ENCODE measurements at regions not wholly inside any gene's neighbourhood (a gene's known extent, or its start where the extent isn't known, plus 50 kb on each side); places are given as distances from the start of the nearest gene placed in this dataset.

DNA sequence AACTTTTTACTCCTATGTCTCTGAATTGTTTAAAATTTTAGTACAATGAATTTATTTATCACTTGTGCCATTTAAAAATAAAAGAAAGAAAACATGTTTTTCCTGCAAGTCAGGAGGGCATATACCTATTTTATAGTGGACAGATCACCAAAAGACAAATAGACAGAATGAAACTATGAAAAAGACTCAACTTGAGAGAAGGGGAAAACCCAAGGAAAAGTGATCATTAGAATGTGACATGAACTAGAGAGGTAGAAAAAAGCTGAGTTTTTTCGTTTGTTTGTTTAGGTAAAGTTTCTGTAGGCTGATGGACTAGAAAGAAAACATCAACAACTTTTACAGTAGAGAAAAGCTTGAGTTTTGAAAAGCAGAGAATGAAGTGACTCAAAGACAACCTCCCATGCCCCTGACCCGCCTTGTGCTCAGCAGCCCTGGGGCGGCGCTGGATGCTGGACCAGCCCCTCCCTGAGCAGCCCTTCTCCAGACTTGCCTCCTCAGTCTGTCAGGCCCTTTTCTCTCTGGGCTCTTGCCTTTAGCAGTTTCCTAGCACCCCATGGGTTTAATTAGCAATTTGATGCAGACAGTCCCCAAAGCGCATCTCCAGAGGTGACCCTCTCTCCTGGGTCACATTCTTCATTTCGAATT lies 95.1 kb upstream of the ARID2 start:
- no peak for DNase-seq

DNA sequence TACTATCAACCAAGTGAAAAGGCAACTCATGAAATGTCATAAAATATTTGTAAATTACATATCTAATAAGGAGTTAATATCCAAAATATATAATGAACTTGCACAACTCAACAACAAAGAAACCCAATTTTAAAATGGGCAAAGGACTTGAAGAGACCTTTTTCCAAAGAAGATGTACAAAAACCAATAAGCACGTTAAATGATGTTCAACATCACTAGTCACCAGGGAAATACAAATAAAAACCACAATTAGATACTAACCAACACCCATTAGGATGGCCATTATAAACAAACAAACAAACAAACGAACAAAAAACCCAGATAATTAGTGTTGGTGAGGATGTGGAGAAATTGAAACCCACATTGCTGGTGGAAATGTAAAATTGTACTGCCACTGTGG lies 92.3 kb upstream of the ARID2 start:
- no peak for DNase-seq

DNA sequence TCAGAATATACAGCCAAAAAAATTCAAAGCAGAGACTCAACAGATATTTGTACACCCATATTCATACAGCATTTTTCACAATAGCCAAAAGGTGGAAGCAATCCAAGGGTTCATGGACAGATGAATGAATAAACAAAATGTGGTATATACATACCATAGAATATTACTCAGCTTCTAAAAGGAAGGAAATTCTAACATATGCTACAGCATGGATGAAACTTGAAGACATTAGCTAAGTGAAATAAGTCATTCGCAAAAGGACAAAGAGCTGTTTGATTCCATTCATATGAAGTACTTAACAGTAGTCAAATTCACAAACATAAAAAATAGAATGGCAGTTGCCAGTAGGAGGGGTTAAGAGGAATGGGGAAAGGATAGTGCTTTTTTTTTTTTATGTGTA lies 91.8 kb upstream of the ARID2 start:
- no peak for DNase-seq

DNA sequence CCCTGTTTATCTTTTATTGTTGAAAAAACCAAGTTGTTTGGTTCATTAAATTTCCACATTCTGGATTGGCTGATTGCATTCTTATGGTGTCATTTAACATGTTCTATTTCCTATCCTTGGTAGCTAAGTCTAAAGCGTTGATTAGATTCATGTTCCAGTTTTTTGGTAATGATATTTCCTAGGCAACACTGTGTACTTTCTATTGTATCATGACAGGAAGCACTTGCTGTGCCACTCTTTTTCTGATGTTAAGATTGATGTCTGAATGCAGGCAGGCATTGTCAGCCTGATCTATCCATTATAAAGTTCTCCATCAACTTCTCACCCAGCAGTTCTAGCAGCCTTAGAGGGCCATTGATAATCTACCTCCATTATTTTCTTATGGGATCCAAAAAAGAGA lies 91.1 kb upstream of the ARID2 start:
- no peak for DNase-seq

DNA sequence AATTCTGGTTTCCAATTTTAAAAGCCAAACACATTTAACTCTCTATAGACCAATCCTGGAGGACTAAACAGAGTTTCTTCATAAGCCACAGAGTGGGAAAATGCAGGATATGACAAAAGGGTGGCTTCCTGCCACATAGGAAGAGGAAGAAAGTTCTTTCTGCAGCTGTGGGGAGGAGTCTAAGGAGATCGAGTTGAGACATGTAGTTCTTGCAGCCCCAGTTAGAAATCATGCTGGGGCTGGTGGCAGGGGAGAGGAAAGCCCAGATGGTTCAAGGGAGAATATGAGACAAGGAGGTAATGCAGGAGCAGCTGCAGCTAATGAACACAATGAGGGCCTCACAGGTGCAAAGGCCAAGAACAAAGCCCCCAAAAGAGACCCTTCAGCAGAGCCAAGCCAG lies 85.0 kb upstream of the ARID2 start:
- no peak for DNase-seq

DNA sequence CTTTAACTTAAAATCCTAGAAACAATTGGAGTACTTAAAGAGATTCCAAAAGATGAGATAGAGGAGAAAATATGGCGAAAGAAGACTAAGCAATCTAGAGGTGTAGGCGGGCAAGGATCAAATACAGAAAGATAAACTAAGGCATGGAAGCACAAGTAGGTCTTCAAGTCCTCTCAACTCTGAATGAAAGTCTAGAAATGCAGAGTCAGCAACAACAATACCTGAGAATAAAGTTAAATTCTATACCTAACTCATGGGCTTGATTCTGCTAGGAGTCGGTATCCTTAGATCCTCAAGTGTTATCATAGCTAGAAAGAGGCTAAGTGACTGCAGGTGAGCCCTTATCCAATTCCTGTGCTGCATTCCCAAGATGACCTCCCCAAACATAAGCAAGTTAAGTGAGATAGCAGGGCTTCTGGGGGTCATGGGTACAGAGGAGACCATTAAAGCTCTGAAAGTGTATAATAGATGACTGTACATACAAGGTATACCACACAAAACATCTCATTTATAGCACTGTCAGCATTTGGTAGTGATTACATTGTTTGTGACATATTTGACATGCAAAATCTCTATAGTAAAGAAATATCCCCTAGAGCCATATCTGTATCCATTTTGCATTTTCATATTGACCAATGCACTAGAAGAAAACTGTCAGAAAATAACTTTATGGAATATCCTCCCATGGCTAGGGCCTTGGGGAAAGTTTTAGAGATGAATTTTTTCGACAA lies 82.5 kb upstream of the ARID2 start:
- no peak for DNase-seq

DNA sequence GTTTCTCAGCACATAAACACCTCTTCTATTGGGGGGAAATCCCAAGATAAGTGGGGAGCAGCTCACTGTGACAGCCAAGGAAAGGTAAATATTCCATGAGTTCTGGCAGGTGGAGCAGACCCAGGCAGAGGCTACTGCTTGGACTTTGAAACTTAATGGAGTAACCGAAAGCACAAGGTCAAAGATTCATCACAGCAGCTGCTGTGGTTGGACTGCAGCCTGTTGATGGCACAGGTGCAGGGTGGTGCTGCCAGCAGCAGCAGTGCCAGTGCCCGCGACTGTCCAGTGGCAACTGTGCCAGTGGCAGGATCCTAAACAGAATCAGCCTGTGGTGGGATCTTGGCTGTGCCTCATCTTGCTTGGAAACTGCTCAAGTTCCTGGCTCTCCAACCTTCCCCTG lies 81.4 kb upstream of the ARID2 start:
- no peak for DNase-seq

DNA sequence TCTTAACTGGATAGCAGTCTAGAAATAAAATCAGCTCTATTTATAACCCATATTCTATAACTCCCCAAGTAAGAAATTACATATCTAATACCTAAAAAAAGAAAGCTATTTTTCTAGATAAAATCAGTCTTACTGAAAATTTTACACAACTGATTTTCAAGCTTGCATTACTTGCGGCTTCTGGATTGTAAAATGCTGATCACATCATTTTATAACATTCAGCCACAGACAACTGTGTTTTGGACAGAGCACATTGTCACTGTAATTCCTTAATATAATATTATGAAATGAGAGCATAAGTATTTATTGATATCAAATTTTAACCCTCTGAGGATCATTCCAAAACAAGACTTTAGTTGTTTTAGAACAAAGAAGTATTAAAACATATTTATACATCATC lies 78.5 kb upstream of the ARID2 start:
- no peak for DNase-seq

DNA sequence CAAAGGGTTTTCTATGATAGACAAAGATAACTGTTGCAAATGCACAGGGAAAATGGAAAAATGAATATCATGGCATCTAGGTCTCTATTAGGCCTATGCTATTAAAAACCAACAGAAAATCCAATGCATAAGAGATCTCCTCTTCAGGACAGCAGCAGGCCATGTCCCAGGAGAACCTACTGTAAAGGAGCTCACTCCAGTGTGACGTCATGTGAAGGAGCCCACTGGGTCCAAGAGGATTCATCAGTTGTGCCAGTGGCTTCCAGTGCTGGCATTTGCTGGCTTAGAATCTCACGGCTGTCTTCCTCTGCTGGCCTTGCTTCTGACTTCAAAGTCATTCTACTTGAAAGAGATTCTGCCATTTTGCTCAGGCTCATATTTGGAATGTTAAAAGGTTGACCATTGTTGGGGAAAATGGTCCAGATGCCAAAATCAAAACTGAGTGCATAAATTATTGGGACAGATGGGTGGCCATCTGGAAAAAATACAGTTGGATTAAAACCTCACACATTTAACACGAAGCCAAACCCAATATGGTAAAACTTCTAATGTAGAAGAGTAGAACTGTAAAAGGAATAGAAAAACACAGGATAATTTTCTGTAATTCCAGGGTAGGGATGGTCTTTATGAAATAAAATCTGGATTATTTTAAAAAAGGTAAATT lies 75.4 kb upstream of the ARID2 start:
- DNase-seq = no peak

DNA sequence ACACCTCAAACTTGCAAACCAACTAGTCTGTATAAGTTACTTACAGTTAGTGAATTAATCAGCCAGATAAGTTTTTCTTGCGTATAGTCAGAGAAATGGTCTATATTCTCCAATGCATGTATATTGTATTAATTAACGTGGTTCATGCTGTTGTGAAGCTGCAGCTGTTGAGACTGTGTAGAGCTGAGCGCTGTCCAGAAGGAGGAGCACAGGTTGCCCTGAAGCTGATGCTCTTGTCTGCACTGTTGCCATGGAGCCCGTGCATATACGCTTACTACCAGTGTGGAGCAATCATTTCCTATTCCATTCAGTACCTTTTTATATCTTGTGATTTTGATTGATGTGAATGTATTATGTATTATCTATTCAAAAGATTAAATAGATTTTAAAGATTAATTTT lies 74.3 kb upstream of the ARID2 start:
- DNase-seq = peak; percentile 18 to 51

DNA sequence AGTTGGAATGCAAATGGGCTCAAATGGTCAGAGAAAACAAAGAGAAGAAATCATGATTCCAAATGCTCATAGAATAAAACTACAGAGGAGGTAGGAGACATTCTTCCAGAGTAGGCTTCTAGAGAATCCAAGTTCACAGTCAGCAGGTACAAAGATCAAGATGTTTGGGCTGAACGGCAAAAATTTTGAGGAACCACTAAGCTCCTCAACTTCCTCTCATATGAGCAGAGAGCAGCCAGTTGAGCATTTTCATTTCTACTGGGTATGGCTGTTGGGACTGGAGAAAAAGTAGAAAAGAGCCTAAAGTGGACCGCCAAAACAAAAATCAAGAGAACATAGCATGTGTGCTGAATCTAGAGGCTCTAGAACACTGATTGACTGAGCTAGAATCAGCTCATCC lies 73.8 kb upstream of the ARID2 start:
- DNase-seq = no peak

DNA sequence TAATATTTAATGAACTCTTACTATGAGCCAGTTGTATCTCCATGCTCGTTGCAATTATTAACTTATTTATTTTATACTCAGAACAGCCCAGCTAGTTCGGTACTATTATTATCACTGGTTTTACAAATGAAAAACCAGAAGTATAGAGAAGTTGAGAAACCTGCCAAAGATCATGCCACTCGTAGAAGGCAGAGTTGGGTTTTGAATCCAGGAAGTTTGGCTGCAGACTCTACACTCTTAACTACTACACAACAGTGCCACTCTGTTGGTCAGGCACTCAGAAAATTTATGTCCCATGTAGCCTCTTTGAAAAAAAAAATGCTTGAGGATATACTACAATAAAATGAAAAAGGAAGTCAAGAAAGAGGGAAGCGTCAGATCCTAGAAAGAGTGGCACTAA lies 71.5 kb upstream of the ARID2 start:
- DNase-seq = no peak

DNA sequence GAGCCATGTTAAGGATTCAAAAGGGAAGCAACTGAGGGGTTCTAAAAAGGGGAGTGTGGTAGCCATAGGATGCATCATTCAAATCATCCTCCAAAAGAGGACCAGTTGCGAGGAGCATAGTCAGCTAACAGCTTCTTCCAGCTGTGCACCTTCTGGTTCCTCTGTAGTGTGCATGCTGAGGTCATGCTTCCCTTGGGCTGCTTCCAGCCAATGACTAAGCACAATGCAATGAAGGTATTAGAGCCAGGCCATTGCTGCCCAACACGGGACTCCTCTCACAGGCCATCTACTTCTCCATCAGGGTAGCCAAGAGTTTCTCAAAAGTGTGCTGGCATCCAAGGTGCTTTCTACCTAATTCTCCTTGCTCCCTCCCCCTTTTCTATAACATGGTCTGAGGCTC lies 69.2 kb upstream of the ARID2 start:
- DNase-seq = no peak

DNA sequence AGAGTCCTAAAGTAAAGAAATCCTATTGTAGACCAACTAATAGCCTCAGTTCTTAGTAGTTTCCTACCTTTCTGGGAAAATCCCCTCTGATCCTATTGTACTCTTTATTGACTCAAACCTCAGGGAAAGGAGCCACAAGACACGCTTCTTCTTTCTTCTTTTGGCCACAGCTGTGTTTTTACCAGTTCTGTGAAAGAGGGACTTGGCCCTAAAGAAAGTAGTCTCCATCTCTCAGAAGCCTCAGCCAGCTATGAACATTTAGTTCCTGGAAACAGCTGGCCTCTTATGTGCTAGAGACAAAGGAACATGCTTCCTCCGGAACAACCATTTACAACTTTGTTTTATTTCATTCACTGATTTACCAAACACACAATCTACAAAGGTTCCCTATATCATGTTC lies 66.1 kb upstream of the ARID2 start:
- no peak for DNase-seq

DNA sequence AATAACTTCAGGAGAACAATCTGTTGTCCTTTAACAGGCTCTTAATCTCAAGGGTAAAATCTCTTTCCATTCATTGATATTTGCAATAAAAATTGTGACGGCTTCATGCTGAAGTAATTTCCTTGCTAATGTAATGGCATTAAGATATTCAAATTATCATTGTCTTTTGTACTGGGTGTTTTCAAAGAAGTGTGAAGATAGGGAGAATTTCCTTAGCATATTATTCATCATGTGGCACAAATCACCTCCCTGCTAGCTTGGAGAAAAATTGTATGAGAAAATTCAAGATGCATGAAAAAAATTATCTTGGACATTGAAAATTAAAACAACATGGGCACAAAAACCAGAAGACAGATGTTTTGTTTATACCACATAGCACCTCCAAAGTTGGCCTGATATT lies 63.6 kb upstream of the ARID2 start:
- DNase-seq = no peak

DNA sequence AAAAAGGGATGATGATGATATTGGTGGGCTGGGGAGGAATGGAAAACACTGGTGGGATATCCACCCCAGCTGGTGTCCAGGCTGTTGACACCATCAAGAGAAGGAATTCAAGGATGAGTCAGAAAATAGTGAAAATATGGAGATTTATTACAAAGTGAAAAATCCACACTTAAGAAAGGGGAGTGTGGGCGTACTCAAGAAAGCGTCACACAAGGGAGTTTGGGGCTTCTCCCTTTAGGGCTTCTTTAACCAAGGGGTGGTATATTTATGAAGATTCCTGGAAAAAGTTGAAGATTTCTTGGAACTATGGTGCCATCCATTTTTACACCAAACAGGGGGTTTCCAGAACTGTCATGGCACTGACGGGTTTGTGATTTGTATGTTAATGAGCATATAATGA lies 63.1 kb upstream of the ARID2 start:
- no peak for DNase-seq

DNA sequence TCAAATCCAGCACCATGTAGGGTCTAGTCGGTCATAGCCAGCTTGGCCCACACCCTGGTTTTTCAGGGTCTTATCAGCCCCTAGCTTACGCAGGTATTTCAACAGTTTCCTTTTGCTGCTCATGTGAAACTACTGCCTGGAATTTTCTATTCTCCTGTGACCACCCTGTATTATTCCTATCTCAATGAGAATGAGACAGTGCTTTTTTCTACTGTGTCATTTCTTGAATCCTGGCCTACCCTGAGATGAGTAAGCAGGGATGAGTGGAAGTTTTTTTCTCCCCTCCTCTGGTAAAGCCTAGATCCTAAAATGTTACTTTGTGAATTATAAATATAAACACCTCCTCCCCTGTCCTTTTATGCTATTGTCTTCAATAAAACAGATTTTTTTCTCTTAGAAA lies 62.7 kb upstream of the ARID2 start:
- DNase-seq = no peak

DNA sequence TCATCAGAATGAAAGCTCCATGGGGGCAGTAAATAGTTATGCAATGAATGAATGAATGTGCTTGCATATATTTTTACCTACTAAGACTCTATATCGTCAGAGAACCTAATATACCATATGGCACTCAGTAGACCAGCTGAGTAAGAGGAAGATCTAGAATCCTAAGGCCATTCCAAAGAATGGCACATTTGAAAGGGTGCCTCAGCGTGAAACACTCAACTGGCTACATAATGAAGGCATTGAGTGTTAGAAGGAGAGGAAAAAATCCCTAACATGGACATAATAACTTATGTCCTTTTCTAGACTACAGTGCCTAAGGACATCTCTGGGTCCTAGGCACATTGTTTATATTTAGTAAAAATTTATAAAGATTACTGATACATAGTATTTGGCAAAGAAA lies 61.7 kb upstream of the ARID2 start:
- no peak for DNase-seq

DNA sequence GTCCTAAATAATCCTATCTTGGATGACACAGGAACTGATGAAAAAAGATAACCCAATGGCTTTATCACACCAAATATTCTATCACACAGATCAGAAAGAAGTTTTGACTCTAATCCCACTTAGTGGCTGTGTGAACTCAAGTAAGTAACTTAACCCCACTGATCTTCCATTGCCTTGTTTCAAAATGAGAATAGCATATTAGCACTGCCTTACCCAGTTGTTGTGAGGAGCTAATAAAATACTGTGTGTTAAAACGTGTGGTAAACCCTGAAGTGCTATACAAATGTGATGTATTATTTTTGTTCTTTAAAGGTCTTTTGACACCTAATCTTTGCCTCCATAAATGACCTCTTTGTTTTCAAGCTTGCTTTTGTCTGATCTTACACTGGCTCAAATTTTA lies 60.9 kb upstream of the ARID2 start:
- no peak for DNase-seq

DNA sequence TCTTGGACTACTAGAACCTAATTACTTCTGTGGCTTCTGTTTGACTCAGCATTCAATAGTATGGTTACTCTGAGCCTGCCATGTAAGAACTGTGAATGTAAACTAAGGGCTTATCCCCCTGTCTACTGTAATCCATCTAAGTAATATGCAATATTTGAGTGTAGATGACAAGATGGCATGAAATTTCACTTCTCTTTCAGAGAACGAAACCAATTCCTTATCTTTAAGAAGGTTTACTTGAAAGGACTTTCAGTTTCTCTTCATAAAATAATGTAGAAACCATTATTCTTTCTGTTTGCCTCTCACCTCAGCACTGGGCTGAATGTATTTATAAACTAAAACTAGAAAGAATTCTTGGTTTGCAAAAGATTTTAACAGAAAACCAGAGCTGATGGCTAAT lies 60.4 kb upstream of the ARID2 start:
- no peak for DNase-seq

DNA sequence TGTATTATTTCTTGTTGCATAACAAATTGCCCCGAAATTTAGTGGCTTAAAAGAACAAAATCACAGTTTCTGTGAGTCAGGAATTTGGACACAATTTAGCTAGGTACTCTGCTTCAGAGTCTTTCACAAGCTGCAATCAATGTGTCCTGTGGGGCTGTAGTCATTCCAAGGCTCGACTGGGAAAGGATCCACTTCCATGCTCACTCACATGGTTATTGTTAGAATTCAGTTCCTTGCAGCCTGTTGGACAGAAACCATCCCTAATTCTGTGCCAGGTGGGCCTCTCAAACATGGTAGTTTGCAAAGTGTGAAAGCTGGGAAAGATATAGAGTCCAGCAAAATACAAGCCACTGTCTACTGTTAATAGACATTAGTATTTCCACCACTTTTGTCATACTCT lies 59.7 kb upstream of the ARID2 start:
- no peak for DNase-seq

DNA sequence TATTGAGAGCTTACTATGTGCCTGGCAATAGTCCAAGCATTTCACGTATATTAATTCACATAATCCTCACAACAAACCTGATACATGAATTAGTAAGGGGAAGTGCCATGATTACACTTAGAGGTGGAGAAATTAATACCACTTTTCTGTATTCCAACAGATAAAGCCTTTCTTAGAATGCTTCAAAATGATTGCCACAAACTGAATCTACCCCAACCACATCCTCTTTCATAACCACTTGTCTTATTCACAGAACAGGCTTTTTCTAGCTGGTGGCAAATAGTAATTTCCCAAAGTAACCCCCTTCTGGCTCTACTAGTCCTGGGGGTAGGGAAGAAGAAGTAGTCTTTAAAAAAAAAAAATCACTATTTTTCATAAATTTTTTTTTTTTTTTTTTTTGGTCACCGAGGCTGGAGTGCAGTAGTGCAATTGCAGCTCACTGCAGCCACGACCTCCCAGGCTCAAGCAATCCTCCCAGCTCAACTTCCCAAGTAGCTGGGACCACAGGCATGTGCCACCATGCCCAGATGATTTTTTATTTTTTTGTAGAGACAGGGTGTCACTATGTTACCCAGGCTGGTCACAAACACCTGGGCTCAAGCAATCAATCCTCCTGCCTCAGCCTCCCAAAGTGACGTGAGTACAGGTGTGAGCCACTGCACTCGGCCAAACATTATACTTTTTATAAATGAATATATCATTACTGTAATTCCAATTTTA lies 59.0 kb upstream of the ARID2 start:
- DNase-seq = no peak

DNA sequence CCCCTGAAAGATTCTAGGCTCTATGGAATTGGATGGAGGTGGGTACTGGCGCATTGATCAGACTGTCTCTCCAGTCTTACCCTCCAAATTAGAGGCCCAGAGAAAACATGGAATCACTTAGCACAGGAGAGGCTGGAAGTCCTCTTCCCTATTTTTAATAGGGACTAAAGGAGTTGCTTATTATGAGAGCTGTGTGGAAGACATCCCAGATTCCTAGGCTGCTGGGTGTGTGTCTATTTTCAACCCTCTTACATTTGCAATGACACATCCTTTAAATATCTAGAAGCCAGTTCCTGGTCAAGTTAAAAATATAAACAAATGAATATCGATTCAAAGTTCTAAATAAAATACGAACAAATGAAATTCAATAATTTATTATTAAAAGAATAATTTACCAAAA lies 58.3 kb upstream of the ARID2 start:
- no peak for DNase-seq
